ENCODE measurements at regions not wholly inside any gene's neighbourhood (a gene's known extent, or its start where the extent isn't known, plus 50 kb on each side); places are given as distances from the start of the nearest gene placed in this dataset.
"Not testable (repeated sequence)": the region's sequence is repeated elsewhere in the genome, so short reads cannot be mapped to it uniquely, and the experiment has no call there.

DNA sequence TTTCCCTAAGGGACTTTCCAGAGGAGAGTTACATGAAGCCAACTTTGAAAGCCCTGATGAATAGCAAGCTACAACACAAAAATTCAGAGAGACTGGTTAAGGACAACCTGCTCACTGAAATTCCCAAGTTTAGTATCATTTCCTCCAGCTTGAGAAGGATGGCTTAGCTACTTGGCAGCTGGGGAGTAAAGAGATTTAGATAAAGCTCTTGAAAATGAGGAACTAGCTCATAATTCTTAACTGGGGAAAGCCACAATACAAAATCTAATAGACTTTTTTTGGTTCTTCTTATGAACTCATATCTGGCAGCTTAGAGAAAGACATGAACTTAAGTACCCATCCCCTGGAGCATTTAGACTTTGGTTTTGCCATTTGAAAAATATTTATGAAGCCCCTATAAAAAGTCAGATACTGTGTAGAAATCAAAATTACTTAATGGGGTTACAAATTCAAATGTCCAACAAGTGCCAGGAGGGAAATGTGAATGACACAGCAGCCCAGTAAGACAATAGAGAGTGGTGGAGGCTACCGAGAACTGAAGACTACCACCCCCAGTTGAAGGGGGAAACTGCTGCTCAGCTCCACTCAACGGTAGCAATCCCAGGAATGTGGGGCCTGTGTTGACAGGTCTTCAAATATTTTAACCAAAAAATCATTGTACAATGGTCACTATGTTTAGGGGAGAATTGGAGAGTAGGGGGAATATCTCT lies 79.4 kb upstream of the ADRB2 start:
- TF ChIP-seq, protein P1, sequence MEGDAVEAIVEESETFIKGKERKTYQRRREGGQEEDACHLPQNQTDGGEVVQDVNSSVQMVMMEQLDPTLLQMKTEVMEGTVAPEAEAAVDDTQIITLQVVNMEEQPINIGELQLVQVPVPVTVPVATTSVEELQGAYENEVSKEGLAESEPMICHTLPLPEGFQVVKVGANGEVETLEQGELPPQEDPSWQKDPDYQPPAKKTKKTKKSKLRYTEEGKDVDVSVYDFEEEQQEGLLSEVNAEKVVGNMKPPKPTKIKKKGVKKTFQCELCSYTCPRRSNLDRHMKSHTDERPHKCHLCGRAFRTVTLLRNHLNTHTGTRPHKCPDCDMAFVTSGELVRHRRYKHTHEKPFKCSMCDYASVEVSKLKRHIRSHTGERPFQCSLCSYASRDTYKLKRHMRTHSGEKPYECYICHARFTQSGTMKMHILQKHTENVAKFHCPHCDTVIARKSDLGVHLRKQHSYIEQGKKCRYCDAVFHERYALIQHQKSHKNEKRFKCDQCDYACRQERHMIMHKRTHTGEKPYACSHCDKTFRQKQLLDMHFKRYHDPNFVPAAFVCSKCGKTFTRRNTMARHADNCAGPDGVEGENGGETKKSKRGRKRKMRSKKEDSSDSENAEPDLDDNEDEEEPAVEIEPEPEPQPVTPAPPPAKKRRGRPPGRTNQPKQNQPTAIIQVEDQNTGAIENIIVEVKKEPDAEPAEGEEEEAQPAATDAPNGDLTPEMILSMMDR (IDR thresholded peaks at IDR 0.05; ENCODE audit: low read depth, low read length), result no peak
- DNase-seq (ENCODE audit: extremely low read depth, low read depth), result no peak

GRCh38 chr5:148747536-148747906 lies 78.9 kb upstream of the ADRB2 start:
- DNase-seq (ENCODE audit: extremely low read depth, low read depth), result no peak
- TF ChIP-seq, protein P1 (IDR thresholded peaks at IDR 0.05; ENCODE audit: low read depth, low read length), result no peak

- DNase-seq (ENCODE audit: extremely low read depth, low read depth), result no peak
- TF ChIP-seq, protein P1 (IDR thresholded peaks at IDR 0.05; ENCODE audit: low read depth, low read length), result no peak
These were observed 77.6 kb upstream of the ADRB2 start for GRCh38 chr5:148748702-148749392.

DNA sequence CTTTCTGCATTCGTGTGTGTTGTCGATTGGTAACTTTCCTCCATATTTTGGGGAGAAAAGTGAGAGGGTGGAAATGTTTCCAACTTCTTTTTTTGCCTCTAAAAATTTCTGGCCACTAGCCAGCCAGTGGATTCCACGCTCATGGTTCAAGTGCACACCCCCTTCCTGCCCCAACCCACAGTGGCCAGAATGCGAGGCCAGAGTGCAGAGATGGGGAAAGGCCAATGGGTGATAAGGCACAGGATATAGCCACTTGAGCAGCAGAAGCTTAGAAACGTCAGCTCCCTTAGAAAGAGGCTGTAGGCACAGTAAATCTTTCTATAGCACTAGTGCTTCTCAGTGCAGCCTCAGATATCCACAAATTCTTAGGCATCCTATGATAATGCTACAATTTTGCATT lies 75.8 kb upstream of the ADRB2 start:
- TF ChIP-seq, protein P1 (IDR thresholded peaks at IDR 0.05; ENCODE audit: low read depth, low read length), result no peak
- no peak for DNase-seq (ENCODE audit: extremely low read depth, low read depth)

DNA sequence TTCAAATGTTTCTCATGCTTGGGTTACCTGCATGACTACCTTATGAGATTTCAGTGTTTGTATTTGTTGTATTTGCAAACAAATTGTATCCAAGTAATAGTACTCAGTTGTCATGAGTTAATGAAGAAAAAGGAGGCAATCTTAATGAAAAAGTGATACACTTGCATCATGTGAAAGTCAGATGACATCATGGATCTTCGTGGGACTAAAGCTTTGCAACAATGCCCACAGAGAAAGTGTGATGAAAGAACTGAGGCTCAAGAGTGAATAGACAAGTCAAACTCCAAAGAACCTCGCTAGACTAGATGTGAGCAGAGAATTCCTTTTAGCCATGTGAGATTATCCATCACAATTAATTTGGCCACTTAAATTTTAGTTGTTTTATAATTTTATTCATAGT lies 75.4 kb upstream of the ADRB2 start:
- no peak for DNase-seq (ENCODE audit: extremely low read depth, low read depth)
- TF ChIP-seq, protein P1 (IDR thresholded peaks at IDR 0.05; ENCODE audit: low read depth, low read length), result no peak

GRCh38 chr5:148752375-148752774 lies 74.0 kb upstream of the ADRB2 start:
- not testable (repeated sequence) for DNase-seq (ENCODE audit: extremely low read depth, low read depth)

GRCh38 chr5:148759101-148759500 lies 67.3 kb upstream of the ADRB2 start:
- TF ChIP-seq, protein P1 (IDR thresholded peaks at IDR 0.05; ENCODE audit: low read depth, low read length), result no peak
- no peak for DNase-seq (ENCODE audit: extremely low read depth, low read depth)
